Stimulated activated CD4-positive, alpha-beta T cell treated with anti-CD3 and anti-CD28 coated beads, Interleukin-1b, Interleukin-23, amount 100 ng/mL, for 1 hour (primary cell): ENCODE measurements at regions not wholly inside any gene's neighbourhood (a gene's known extent, or its start where the extent isn't known, plus 50 kb on each side); places are given as distances from the start of the nearest gene placed in this dataset.

ENCODE experiments used
- DNase-seq, 2 donors: peaks; one replicate each; pipeline ENCODE4 v3.0.0-alpha.2; 2020; ENCODE audit warnings: low read depth in 2 of 2

DNA sequence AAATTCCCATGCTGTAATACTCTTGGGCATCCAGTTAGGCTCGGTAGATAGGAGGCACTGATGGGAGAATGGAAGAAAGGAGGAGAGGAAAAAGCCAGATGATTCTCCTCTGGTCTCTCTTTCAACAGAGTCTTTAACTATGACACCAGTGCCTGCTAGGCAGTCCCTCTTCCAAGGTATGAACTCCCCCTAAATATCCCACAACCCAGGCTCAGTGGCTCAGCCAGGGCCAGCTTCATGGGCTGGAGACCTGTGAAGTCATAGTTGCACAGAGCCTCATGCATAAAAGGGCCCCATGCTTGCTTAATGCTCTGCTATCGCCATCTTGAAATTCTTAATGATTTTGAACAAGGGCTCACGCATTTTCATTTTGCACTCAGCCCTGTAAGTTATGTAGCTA, 869.2 kb upstream of the GCFC2 start:
- DNase-seq = no peak

DNA sequence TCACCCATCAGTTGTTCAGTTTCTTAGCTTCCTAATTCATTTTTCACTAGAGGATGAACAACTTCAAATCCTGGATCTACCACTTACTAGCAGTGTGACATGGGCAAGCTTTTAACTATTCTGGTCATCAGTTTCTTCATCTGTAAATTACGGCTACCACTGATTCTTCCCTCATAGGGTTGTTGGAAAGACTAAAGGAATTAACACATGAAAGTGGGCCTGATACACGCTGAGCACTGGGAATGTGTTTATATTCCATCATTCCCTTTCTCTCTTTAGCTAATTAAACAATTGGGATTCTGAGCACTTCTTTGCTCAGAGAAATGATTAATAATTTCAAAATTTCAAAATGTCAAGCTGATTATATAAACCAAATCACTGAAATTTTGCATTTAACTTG, 862.3 kb upstream of the GCFC2 start:
- no peak for DNase-seq

DNA sequence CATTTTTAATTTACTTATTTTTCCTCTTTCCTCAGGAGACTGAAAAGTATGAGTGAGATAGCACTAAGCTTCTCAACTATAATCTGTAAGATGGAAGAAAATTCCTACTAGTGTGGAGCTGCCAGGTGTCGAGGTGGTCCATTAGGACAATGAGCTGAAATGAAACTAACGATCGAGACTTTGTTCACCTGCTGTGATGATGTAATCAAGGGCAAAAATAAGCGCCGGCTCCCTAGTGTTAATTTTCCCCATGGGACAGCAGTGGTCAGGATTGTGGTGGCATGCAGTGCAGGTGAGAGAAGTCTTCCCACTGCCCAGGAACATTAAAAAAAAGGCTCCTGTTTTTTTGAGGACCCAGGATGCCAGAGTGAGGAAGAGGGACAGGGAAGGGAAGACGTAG, 859.1 kb upstream of the GCFC2 start:
- DNase-seq = no peak

DNA sequence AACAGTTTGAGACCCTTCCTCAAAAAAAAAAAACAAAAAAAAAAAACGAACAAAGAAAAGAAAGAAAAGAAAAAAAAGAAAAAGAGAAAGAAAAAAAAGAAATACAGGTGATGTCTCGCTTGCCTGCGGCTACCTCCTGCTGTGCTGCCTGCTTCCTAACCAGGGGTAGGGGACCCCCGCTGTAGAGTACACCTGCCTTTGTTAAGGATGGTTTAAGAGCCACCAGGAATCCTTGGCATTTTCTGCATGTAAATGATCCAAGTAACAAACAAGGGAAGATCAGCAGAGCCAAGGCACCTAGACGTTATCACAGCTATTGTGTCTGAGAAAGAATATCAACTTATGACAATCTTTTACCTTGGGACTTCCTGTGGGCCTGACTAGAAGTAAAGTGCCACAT, 856.8 kb upstream of the GCFC2 start:
- no peak for DNase-seq

DNA sequence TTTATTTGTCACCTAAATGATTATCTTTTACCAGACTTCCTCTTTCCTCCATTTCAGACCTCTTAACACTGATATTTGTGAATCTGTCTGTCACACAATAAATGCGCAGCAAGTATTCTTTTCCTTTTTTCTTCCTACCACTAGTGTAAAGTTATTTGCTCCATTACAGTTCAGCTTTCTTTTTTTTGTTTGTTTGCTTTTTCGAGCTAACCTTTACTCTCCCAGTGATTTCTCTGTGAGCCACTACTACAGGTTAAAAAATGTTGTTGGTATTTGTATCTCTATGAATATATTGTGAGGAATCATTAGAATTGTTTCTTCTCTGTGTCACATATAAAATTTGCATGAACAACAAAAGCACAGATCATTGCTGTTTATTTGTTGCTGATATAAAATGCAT, 854.0 kb upstream of the GCFC2 start:
- DNase-seq = no peak

DNA sequence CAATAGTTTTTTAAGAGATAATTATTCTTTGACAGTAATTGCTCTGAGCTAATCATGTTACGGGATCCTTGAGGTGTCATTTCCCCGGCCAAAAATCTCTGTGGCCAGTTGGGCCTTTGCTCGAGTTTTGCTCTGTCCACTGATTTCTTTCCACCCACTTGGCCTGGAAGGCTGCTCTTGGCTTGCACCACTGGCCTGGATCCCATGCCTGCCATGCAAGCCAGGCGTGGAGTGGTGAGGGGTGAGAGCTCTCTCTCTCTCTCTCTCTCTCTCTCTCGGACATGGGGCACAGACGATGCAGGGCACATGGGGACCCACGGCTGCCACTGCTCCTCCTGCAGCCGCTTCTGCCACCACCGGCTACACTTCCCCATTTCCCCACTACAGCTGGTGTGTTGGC, 853.0 kb upstream of the GCFC2 start:
- no peak for DNase-seq

DNA sequence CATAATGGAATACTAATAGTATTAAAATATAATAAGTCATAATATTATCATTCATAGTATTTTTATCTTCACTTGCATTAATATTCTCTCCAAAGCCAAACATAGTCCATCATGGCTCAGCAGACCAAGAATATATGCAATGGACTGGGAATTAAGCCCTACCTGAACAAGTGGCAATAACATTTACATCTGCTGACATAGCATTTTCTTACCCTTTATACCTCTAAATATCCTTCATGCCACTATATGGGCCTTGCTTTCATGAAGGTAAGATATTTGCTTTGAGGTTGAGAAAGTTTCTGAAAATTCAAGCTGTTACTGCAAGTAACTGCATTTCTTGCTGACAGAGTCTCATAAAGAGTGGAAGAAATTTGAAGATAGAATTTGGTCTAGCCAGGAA, 847.4 kb upstream of the GCFC2 start:
- DNase-seq = no peak

DNA sequence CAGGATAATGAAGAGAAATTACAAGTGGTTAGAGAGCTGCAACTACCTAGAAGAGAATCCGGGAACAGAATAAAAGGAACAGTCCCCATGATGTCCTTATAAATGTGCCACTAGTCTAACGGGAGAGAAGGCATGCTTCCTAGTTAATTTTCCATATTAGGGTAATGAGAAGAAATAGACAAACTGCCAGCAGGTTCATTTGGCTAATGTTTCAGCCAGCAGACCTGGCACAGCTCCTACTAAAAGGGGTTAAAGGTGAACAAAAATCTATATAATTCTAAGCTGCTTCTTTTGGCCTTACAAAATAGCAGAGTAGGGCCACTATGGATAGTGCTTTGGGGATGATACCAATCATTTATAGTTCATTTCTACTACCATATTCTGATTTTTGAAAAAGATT, 845.3 kb upstream of the GCFC2 start:
- DNase-seq = no peak

DNA sequence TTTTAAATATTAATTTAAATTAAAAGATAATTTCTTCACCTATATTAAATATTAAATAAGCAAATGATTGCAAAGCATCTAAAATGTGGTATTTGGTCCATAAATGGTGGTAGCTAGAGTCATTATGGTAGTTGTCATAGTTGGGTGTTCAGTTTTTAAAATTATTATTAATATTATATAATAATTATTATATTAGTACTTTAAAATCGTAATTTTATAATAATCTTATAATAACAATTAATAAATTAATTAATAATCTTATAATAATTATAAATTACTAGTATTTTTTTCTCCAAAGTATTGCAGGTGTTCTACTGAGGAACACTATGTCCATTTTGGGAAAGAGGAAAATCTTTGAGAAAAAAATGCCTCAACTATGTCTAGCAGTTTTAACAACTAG, 835.5 kb upstream of the GCFC2 start:
- DNase-seq = no peak

DNA sequence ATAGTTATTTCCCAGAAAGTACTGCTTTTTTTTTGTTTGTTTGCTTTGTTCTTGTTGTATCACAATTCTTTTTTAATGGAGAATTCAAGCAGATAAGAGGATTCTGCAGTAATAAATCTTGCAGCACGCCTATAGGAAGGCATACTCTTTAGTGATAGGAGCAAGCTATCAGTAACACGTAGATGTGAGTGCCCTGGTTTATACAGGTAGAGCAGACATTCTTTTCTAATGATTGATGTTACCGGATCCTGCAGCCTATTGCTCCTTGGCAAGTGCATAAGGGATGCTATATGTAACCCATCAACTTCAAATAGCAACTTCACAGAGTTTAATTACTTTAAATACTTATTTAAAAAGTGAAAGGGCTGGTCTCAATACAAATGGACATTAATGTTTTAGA, 834.2 kb upstream of the GCFC2 start:
- DNase-seq = no peak

DNA sequence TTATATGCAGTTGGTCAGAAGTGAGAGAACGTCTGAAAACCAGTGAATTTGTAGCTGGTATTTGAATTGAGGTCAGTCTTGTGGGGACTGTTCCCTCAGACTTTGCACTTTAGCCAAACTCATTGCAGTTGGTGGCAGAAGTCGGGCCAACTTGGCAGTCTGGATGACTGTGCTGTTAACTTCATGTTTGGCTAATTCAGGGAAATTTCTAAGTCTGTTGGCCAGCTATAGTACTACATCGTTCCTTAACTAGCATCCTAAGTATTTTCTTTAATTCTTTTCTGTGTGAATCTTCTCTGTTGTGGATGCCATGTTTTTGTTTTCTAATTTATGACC, 806.8 kb upstream of the GCFC2 start:
- DNase-seq = no peak

DNA sequence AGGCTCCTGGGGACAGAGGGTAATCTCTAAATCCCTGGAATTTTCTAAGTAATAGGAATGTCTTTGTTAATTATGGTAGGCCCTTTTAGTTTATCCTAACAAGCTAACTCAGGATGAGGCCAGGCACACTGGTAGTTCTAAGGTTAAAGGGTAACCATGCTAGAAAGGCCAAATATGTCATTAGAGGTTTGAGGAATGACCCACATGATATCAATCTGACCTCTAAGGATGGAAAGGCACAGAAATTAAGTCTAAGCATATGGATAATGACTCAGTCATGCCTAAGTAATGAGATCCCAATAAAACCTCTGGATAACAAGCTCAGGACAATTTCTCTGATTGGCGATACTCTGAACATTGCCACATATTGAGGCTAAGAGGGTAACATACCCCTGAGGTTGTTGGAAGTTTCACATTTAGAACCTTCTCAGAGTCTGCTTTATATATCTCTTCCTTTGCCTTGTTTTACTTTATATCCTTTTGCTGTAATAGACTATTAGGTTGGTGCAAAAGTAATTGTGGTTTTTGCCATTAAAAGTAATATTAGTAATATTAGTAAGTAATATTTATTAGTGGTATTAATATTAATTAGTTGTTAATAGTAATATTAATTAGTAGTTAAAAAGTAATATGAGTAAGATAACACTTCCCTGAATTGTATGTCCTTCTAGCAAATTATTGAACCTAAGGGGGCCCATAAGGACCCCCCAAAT, 806.3 kb upstream of the GCFC2 start:
- no peak for DNase-seq

DNA sequence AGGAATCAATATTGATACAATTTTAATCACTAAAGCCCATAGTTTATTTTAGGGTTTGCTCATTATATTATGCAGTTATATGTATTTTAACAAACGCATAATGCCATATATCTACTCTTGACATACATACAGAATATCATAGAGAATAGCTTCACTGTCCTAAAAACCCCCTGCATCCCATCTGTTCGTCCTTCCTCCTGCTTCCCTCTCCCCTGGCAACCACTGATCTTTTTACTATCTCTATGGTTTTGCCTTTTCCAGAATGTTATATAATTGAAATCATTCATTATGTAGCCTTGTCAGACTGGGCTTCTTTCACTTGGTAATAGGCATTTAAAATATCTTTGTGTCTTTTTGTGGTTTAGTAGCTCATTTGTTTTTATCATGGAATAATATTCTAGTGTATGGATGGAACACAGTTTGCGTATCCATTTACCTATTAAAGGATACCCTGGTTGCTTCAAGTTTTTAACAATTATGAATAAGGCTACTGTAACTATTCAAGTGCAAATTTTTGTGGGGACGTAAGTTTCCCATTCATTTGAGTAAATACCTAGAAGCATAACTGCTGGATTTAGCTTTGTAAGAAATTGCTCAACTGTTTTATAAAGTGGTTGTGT, 801.6 kb upstream of the GCFC2 start:
- no peak for DNase-seq

DNA sequence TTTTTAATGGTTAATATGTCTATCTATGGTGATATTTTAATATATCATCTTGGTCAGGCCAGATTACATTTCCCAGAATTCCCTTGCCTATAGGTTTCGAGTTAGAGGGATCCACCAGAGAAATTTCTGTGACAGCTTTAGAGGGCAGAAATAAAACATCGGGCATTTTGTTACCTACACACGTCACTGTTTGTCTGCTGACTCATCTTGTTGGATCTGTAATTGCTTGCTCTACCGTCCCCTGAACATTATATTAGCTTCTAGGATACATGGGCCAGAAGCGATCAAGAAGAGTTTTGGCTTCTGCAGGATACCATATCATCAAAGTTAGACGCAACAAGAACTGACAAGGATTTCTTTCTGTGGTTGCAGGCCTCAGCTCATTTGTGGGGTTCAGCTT, 795.8 kb upstream of the GCFC2 start:
- DNase-seq = no peak

DNA sequence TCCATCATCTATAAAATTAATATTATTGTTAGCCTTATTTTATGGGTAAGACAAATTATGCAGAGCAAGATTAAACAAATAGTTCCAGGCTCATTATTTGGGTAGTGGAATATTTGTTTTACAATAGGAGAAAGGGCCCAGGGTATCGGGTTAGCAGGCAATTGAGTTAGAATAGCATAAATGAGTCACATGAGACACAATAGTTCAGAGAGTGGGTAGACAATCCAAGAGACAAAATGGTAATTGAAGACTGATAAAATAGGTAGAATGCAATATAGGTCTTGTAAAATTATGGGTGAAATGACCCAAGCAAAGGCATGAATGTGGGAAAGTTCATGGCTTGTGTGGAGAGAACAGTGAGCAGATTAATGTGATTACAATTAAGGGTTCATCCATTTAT, 790.9 kb upstream of the GCFC2 start:
- no peak for DNase-seq

DNA sequence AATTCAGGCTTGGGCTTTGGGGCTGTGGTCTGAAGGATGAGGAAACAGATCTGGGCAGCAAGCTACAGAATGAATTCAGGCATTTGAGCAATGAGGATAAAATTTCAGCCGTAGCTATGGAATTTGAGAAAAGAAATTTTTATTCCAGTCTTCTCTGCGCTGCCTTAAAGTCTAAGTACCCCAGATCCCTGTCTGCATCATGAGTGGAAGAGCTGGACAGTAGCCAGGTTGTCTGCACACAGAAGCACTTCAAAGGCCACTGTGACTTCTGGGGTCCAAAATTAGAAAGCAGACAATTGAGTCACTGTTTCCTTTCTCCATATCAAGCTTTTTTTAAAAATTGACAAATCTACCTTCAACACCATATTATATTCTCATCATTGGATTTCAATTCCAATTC, 787.6 kb upstream of the GCFC2 start:
- DNase-seq = no peak

DNA sequence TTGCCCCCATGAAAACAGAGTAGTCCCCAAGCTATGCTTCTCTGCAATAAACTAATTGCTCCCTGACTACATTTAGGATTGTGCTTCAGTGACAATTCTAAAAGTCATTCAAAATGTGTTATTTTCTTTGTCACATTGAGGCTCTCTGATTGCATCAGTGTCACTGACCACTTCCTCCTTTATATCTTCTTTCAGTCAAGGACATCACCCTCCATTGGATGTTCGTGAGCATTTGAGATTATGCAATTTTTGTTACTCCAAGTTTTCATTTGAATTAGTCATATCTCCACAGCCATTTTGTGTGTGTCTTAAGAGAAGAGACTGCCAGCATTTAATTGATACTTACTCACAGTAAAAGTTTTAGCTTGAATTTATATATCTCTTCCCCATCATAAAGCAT, 780.8 kb upstream of the GCFC2 start:
- no peak for DNase-seq

DNA sequence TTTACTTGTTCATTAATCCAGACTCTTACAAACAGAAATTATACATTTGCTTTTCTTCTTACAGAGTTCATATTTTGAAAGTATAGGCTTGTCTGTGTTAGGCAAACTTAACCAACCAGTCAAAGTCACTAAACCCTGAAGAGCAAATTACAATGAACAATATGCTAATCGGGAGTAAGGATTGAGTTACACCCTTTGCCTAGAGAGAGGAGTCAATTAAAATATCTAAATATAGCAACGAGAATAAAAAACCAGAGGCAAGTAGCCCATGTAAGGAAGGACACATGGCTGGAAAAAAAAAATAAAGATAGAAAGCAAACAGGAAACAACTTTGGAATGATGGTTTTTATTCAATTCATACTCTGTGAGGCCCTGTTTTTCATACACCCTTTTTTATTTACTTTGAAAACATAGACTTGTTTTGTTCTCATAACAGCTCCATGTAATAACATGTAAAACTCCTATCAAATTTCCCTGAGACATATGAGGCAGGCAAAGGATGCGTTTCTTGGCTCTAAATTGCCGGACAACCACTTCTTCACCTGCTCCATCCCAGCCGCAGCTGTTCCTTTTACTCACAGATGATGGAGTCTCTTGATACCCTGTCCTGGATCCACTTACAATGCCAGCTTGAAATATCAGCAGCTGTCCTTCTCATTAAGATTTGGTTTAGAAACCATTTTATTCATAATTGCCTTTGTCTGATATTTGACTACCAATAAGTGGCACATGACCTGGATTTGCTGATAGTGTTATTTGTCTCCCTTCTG, 767.7 kb upstream of the GCFC2 start:
- DNase-seq = no peak

DNA sequence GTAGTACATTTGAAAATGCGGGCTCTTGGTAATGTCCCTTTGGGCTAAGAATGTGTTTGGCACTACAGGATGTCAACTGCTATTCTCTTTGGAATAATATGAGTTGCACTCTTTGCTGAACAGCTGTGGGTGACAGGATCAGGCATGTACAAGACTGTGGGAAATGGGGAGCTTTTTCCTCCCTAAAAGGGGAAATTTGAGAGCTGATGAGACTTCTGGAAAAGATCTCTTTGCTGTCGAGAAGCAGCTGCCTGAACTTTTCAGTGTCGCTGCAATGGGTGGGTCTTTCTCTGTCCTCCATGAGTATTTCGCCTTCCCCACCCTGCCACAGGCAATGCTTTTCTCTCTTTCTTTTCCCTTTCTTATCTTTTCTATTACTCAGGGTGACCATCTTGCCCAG, 762.2 kb upstream of the GCFC2 start:
- DNase-seq = no peak

DNA sequence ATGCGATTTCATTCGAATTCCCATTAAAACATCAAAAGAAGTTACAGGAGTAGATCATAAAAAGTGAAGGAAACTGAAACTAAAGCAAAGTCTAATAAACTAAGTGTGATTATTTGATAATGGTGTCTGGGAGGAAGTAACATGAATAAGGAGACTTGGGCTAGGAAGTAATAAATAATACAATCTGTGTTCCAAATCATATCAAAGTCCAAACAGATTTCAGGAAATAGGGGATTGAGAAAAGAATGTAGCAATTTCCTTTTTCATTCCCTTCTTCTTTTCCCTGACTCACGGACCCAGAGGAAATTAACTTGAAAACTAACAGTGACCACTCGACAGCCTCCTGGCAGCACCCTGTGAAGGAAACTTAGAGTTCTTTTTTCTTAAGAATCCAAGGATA, 758.4 kb upstream of the GCFC2 start:
- DNase-seq = no peak

DNA sequence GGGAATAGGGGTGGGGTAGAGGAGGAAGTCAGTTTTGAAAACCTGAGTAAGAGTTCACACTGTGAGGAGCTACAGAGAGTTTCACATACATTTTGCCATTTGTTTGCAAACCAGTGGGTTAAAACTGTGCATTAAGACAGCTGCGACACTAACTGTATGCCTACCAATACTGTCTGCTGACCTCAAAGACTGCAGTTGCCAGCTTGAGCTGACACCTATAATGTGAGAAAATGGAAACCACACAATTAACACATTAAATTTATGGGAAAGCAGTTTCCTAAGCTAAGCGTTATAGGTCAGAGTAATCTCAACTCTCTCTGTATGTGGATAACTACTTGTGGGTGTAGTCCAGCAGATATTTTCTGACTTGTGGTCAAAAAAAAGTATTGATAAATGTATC, 756.6 kb upstream of the GCFC2 start:
- no peak for DNase-seq

DNA sequence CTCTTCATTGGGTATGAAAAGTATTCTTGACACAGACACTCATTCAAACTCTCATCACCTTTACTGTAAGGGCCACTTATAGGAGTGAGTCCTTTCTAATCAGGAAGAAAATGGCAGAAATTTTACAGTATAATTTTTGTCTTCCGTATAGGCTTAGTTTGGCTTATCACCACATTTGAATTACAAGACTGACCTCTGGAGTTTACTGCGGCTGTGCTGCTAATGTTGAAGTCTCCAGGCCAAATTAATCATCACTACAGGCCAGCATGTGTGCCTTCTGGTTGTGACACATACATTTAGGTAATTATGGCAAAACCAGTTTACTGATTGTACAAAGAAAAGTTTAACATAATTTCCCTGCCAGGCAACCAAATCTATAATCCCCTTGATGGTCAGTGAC, 753.6 kb upstream of the GCFC2 start:
- no peak for DNase-seq

DNA sequence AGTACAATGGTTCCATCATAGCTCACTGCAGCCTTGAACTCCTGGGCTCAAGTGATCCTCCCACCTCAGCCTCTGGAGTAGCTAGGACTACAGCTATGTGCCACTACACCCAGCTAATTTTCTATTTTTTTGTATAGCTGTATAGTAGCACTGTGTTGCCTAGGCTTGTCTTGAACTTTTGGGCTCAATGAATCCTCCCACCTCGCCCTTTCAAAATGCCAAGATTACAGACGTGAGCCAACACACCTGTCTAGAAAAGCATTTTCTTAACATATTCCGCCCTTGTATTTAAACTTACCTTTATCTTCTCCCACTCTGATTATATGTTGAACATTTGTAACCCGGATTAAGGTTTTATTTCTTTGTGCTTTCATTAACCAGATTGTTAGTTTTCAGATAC, 750.7 kb upstream of the GCFC2 start:
- no peak for DNase-seq

DNA sequence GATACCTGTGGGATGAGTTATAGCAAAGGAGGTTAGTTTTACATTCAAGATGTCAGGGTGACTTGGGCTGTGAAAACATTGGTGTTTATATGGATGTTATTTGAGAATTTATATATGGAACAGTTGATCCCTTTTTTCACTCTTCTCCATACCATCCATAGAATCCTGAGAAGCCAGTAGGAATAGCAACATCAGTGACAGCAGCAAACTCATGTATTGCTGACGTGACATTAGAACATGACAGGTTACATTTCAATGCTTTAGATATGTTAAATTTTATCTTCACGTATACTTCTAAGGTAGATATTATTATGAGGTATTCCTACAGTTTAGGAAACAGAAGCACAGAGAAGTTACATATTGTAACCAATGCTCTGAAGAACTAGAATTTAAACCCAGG, 745.2 kb upstream of the GCFC2 start:
- DNase-seq = no peak
